ENCODE measurements at regions not wholly inside any gene's neighbourhood (a gene's known extent, or its start where the extent isn't known, plus 50 kb on each side); places are given as distances from the start of the nearest gene placed in this dataset.
A peak's percentile ranks its signal among the peaks of the same experiment; 100 is the strongest.
"Not testable (repeated sequence)": the region's sequence is repeated elsewhere in the genome, so short reads cannot be mapped to it uniquely, and the experiment has no call there.

DNA sequence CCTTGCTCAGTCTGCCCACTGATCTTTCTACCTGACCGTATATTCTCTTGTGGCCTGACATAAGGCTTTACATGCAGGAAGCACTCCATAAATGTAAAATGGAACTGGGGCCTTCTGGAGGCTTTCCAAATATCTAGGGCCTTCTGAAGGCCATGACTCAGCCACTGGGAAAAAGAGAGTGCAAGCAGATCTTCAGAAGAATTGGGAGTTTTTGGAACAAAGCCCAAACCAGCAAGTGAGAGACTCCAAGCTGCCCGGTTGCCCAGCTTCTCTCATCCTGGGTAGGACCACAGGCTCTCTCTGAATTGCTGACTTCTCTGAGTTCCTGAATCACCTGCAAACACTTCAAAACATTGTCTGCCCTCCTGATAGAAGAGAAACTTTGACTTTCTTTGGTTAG lies 107.9 kb upstream of the BMAL1 start:
- peak; percentile 84 for DNase-seq (ENCODE audit: low read depth)

GRCh38 chr11:13174090-13174489 lies 103.5 kb upstream of the BMAL1 start:
- peak; percentile 2 for DNase-seq (ENCODE audit: low read depth)

- peak; percentile 39 for DNase-seq (ENCODE audit: low read depth)
These were observed 94.3 kb upstream of the BMAL1 start for GRCh38 chr11:13183094-13183825.

DNA sequence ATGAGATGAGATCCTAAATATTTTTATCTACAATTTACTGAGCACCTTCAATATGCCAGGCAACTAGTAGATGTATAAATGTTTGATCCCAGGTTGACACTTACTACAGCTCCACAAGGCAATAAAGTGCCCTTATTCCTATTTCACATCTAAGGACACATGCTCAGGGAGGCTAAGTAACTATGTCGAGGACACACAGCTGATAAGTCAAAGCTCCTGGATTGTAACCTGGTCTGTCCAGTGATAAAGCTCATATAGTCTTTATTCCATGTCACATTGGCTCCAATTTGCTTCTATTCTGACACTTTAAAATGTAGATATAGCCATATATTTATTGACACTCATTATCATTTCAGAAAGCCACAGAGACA lies 93.8 kb upstream of the BMAL1 start:
- DNase-seq (ENCODE audit: low read depth), result no peak

GRCh38 chr11:13184295-13184794 lies 93.2 kb upstream of the BMAL1 start:
- DNase-seq (ENCODE audit: low read depth), result no peak

GRCh38 chr11:13188179-13188578 lies 89.4 kb upstream of the BMAL1 start:
- no peak for DNase-seq (ENCODE audit: low read depth)

DNA sequence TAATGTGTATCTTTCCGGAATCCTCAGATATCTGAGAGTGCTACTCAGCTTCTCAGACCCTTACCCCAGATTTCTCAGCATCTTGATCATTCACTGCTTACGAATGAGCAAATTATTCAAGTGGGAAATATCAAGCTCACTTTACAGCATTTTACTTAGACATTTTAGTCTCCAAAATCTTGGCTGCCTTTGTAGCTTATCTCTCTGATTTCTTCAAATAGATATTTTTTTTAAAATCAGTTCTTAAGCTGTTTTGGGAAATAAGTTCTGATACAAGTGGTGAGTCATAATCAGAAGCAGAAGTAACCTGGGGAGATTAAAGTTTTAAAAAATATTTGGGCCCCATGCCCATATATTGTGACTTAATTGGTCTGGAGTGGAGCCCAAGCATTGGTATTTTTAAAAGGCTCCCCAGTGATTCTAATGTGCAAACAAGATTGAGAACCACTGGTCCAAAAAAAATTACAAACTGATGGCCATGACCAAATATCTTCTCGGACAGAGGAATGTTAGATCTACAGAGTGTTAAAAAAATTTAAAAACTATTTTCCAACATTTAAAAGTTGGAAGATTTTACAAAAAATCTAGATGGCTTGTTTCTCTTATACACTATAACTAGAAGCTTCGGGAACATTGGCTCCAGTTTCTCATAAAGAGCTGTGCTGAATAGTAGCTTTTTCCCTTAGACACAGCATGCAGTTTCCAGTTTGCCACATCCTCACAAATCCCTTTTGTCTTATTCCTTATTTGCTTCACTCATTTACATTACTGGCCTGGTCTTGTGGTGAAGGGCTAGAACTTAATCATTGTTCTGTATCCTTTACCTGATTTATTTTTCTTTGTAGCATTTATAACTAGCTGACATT lies 87.8 kb upstream of the BMAL1 start:
- DNase-seq (ENCODE audit: low read depth), result no peak

- no peak for DNase-seq (ENCODE audit: low read depth)
These were observed 84.0 kb upstream of the BMAL1 start for GRCh38 chr11:13193613-13194012.

GRCh38 chr11:13197374-13197773 lies 80.2 kb upstream of the BMAL1 start:
- DNase-seq (ENCODE audit: low read depth), result not testable (repeated sequence)

- no peak for DNase-seq (ENCODE audit: low read depth)
These were observed 72.1 kb upstream of the BMAL1 start for GRCh38 chr11:13205486-13205885.

- DNase-seq (ENCODE audit: low read depth), result no peak
These were observed 71.4 kb upstream of the BMAL1 start for GRCh38 chr11:13206086-13206640.

GRCh38 chr11:13207270-13207664 lies 70.3 kb upstream of the BMAL1 start:
- no peak for DNase-seq (ENCODE audit: low read depth)

- DNase-seq (ENCODE audit: low read depth), result peak; percentile 71
These were observed 69.7 kb upstream of the BMAL1 start for GRCh38 chr11:13207665-13208594.

DNA sequence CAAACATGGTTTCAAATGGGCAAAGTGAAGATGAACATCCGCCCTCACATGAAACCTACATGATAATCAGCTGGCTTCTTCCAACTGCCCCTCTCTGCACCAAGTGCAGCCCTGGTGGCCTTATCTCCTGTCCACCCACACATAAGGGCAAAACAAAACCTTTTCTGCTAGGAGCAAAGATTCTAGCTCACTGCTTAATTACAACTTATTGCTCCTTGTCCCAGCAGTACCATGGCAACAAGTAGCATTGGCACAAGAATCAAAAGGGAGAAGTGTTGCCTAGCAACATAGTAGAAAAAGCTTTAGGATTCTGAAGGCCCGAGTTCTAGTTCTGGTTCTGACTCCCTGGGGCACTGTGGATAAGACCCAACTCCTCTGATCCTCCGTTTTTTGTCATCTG lies 68.7 kb upstream of the BMAL1 start:
- no peak for DNase-seq (ENCODE audit: low read depth)

- DNase-seq (ENCODE audit: low read depth), result no peak
These were observed 68.2 kb upstream of the BMAL1 start for GRCh38 chr11:13209379-13209778.

DNA sequence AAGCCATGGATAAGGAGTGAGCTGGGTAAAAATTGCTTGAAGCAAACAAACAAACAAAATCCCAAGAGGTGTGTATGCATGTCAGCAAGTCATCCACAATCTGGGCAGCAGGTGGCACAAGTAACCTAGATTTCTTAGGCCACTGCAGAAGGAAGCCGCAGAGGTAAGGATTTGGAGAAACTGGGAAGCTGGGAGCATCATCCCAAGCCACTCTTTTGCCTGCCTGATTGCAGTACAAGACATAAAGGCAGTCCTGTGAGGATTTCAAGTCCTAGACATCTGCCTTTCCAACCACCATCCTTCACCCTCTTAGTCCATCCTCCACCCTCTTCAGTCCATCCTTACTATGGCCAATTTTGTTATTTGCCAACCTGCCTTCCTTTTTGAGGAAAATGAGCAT lies 67.2 kb upstream of the BMAL1 start:
- DNase-seq (ENCODE audit: low read depth), result peak; percentile 73

- no peak for DNase-seq (ENCODE audit: low read depth)
These were observed 63.3 kb upstream of the BMAL1 start for GRCh38 chr11:13214276-13214675.

- DNase-seq (ENCODE audit: low read depth), result peak; percentile 85
These were observed 62.4 kb upstream of the BMAL1 start for GRCh38 chr11:13215149-13215548.

DNA sequence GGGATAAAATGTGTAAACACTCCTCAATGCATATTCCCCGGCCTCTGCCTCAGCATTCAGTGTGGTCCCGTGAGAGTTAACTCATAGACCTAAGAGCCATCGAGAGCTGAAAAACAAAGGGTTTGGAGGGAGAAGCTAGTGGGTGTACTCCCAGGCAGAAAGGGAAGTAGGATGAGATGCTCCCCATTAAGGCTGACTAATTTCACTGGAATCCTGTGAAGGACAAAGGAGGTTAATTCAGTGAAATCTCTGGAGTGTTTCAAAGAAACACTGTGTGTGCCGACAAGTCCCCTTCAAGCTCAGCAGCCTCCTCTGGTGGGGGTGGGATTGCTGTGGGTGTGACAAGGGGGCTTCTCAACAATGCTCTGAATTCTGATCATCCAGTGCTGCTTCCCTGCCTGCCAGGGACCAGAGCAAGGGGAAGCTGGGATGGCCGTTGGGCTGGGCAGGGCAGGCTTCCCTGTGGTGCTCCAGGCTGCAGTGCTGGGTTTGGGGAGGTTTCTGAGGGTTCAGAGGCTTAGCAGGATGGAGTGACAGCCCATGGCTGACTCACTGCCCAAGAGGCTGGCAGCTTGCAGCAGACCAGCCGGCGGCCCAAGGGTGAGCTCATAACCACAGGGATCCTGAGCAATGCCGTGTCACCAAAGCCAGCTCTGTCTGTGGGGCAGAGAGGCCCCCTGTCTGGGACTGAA lies 61.4 kb upstream of the BMAL1 start:
- DNase-seq (ENCODE audit: low read depth), result peak; percentile 99

DNA sequence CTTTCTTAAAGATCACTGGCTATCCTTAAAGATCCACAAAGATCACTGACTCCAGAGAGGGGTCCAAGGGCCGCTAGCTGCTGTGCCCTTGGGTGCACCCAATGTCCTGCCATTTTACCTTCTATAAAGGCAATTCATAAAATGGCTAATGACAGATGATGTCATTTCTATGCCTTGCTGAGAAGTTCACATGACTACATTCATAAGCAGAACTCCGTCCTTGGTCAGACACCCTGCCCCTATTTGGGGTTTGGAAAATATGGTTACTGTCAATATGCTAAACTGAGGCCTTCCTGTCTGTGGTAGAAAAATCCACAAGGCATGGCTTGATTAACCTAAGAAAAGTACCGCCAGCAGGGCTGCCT lies 60.9 kb upstream of the BMAL1 start:
- DNase-seq (ENCODE audit: low read depth), result no peak

DNA sequence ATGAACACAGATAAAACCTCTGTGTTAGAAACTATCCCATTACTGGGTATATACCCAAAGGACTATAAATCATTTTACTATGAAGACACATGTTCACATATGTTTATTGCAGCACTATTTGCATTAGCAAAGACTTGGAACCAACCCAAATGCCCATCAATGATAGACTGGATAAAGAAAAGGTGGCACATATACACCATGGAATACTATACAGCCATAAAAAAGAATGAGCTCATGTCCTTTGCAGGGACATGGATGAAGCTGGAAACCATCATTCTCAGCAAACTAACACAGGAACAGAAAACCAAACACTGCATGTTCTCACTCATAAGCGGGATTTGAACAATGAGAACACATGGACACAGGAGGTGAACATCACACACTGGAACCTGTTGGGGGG lies 58.9 kb upstream of the BMAL1 start:
- not testable (repeated sequence) for DNase-seq (ENCODE audit: low read depth)

All from LHCN-M2 (cell line).